Stimulated activated CD4-positive, alpha-beta T cell treated with anti-CD3 and anti-CD28 coated beads, Interleukin-4, amount 100 ng/mL, for 48 hours (primary cell): ENCODE measurements at regions not wholly inside any gene's neighbourhood (a gene's known extent, or its start where the extent isn't known, plus 50 kb on each side); places are given as distances from the start of the nearest gene placed in this dataset.
"Not testable (repeated sequence)": the region's sequence is repeated elsewhere in the genome, so short reads cannot be mapped to it uniquely, and the experiment has no call there.

Experiments used
- DNase-seq, 2 donors: peaks; one replicate each; pipeline ENCODE4 v3.0.0-alpha.2; 2020; ENCODE audit warnings: low read depth in 2 of 2

- DNase-seq, result no peak
Measured at GRCh38 chr3:11712646-11713045, 68.9 kb upstream of the VGLL4 start.

DNA sequence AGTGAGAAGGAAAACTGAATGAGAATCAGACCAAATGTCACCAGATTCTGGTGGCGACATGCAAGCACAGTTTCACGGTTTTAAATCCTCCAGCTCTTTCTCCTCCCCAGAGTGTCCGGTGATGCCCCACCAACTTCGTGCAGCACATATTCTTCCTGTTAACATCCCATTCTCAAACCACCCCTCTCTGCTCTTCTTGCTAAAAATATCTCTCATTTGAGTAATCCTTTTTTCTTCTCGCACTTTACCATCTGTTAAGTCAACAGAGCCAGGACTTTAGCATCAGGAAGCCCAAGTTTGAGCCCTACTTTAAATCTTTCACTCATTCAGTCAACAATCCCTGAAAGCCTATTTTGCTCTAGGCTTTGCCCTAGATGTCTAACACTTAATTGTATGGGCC is 68.2 kb upstream of the VGLL4 start:
- no peak for DNase-seq

- no peak for DNase-seq
Measured at GRCh38 chr3:11709782-11710181, 66.1 kb upstream of the VGLL4 start.

- not testable (repeated sequence) for DNase-seq
Measured at GRCh38 chr3:11707084-11707483, 63.4 kb upstream of the VGLL4 start.

- no peak for DNase-seq
Measured at GRCh38 chr3:11706604-11707003, 62.9 kb upstream of the VGLL4 start.

DNA sequence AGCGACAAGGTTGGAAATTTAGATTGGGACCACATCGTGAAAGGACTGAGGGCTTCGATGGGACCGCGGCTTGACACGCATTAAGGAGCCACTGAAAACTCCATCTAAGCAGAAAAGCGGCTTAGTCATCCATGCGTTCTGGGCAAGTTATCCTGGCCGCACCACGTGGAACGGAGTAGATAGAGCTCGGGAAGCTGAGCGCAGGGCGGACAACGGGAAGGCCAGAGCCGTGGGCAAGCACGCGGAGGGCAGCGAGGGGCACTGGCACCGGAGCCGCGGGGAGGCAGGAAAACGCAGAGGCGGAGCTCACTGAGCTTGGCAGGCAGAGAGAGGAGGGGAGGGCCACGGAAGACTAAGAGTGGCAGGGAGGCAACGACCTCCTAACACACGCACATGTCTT is 61.3 kb upstream of the VGLL4 start:
- no peak for DNase-seq

GRCh38 chr3:11703146-11703545 is 59.4 kb upstream of the VGLL4 start:
- DNase-seq, result no peak

DNA sequence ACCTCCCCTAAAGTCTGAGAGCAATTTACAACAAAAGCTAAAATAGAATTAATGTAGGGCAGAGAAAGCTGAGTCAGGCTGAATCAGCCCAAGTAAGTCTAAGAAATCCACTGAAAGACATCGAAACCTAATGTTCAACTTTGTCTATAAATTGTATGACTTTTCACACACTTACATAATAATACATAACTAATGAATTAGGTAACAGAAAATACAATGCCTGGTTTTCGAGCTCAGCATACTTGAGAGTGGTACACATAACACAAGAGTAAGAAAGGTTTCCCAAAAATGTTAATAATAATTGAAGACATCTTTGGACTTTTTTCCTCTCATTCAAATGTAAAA is 55.3 kb upstream of the VGLL4 start:
- no peak for DNase-seq

DNA sequence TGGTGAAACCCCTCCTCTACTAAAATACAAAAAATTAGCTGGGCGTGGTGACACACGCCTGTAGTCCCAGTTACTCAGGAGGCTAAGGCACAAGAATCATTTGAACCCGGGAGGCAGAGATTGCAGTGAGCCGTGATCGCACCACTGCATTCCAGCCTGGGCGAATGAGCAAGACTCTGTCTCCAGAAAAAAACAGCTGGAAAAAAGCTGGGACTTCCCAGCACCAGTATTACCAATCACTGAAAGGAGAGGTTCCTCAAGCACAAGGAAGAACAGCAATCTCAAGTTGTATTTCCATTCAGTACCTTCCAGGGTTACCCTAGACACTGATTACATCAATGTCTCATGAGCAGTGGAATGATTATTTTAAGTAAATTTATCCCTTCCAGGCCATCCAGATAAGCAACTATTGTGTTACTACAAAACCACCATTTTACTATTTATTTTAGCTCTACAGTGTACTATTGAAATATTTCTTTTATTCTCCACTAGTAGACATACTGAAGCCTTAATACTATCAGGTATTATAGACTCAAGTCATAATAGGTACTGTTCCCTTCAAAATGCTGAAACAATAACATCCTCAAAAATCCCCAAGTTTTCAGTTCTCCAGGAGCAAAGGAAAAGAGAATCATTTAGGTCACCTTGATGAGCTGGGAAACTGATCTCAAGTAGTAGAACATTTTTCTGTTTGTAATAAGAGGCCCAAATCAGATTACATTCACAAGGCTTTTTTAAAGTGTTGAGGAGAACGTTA is 54.8 kb upstream of the VGLL4 start:
- DNase-seq, result no peak

DNA sequence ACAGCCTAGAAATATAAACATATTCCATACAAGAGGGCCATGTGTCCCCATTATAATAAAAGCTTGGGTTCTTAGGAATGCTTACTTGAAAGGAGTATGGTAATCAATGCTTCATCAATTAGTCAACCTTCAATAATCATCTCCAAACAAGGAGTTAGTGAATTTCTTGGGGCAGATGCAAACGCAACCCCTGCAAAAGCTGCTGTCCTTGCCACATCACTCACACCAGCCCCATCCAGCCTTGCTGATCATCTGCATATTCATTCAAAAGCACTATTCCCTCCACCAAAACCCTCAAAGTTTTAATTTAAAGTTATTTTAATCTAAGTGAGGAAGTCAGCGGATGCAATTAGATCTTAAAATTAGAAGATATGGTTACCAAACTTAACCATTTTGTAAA is 54.0 kb upstream of the VGLL4 start:
- no peak for DNase-seq

GRCh38 chr3:11696054-11696453 is 52.3 kb upstream of the VGLL4 start:
- no peak for DNase-seq
